Stomach (tissue), 8 donors: ENCODE measurements at regions not wholly inside any gene's neighbourhood (a gene's known extent, or its start where the extent isn't known, plus 50 kb on each side); places are given as distances from the start of the nearest gene placed in this dataset.

Experiments
- DNase-seq, 2 donors: peaks; one replicate each; pipeline versions ENCODE4 v3.0.0 to v3.0.0-alpha.2; 2013 to 2019
- H3K27ac ChIP-seq, 5 donors: fragments of 200-600 bp in 4 of 5; sonication (generic) in 4 of 5; one replicate each; pipeline ENCODE4 v1.5.1; 2013 to 2019; ENCODE audit warnings: mild to moderate bottlenecking in 1 of 5, moderate library complexity in 1 of 5
- H3K27me3 ChIP-seq, 3 donors: fragments of 200-600 bp; sonication (generic); one replicate each; pipeline ENCODE4 v1.5.1; 2017 to 2019; ENCODE audit warnings: mixed run types in 1 of 3
- H3K36me3 ChIP-seq, 4 donors: fragments of 200-600 bp; sonication (generic); 1 replicate in 3 of 4; 2 replicates in 1 of 4; pipeline ENCODE4 v1.5.1; 2016 to 2019
- H3K4me1 ChIP-seq, 4 donors: fragments of 200-600 bp; sonication (generic); one replicate each; pipeline ENCODE4 v1.5.1; 2016 to 2019
- H3K4me3 ChIP-seq, 4 donors: fragments of 200-600 bp; sonication (generic) in 3 of 4; one replicate each; pipeline ENCODE4 v1.5.1; 2016 to 2019; ENCODE audit warnings: mild to moderate bottlenecking in 1 of 4
- H3K9me3 ChIP-seq, 4 donors: fragments of 200-600 bp; sonication (generic); one replicate each; pipeline ENCODE4 v1.5.1; 2016 to 2019
- CTCF ChIP-seq, 7 experiments: fragments of 450-650 bp in 4 of 7; fragments of 200-600 bp in 3 of 7; sonication (generic) in 3 of 7; IDR thresholded peaks; one replicate each; pipeline ENCODE4 v1.5.1; 2016 to 2019; ENCODE audit warnings: antibody characterized with exemption in 7 of 7, control low read depth in 2 of 7, mild to moderate bottlenecking in 1 of 7
- EP300 ChIP-seq: sonication (generic); formaldehyde crosslinking; IDR thresholded peaks from one replicate; pipeline ENCODE4 v1.6.1; 2017; ENCODE audit warnings: antibody characterized with exemption
- POLR2A ChIP-seq, 4 donors: fragments of 450-650 bp; IDR thresholded peaks; one replicate each; pipeline ENCODE4 v1.6.1; 2016; ENCODE audit warnings: antibody characterized with exemption in 4 of 4, control low read depth in 2 of 4, mild to moderate bottlenecking in 1 of 4, moderate library complexity in 1 of 4
- POLR2AphosphoS5 ChIP-seq, 3 donors: sonication (generic); formaldehyde crosslinking; IDR thresholded peaks; one replicate each; pipeline ENCODE4 v1.6.1; 2016; ENCODE audit warnings: antibody characterized with exemption in 3 of 3
- WGBS, 5 donors: extraction: QIAGEN DNeasy Blood & Tissue Kit in 3 of 5; methylation state at CpG; one replicate each; pipeline versions ENCODE4 v1.1.5 to v1.1.7; 2013 to 2018; 5-methylcytosine and 5-hydroxymethylcytosine counted together
- intact Hi-C: fragments of 100-400 bp; cut with DNase I; formaldehyde crosslinking; loops from one replicate; pipeline ENCODE4 v1.15.1; 2023; ENCODE audit warnings: low total_unique reads
- donor health status: healthy with polysubstance abuse.
- donor health status: Bipolar disorder and iron deficiency.
- donor health status: healthy.

GRCh38 chr7:46613116-46613515, 692.0 kb upstream of the IGFBP3 start:
- intact Hi-C loops = no loop called here
- Histone ChIP-seq H3K27me3 (no peaks in the 10 kb centered on the region), H3K4me3 (no peak overlapping the region), H3K9me3 (no peaks in the 10 kb centered on the region), H3K36me3 (no peaks in the 10 kb centered on the region), H3K4me1 (peaks cover 0 to 28% (median 4%) of the 10 kb centered on the region in 4 donors), H3K27ac (peak overlapping the region in 2 of 5 donors; percentile 10 to 47)
- no peak for TF ChIP-seq POLR2A (IDR thresholded peaks at IDR 0.05)
- no peak for TF ChIP-seq CTCF (IDR thresholded peaks at IDR 0.05)
- no peak for TF ChIP-seq EP300
- no peak for TF ChIP-seq POLR2AphosphoS5 (IDR thresholded peaks at IDR 0.05)
- no peak for DNase-seq
- 20 to 39% (median 29%) methylated on average over 5 of the region's 5 CpGs for WGBS, 5 donors

- no peaks in the 10 kb centered on the region for H3K27me3 ChIP-seq
- no peaks in the 10 kb centered on the region for H3K9me3 ChIP-seq
- H3K36me3 ChIP-seq = no peaks in the 10 kb centered on the region
- TF ChIP-seq POLR2AphosphoS5 (IDR thresholded peaks at IDR 0.05) (no peak), CTCF (IDR thresholded peaks at IDR 0.05) (no peak), EP300 (no peak), POLR2A (IDR thresholded peaks at IDR 0.05) (no peak)
- WGBS, 5 donors = 30 to 53% (median 37%) methylated on average over 2 of the region's 2 CpGs
- no peak for DNase-seq
- intact Hi-C loops = no loop called here
- no peak overlapping the region for H3K27ac ChIP-seq
- H3K4me1 ChIP-seq = peaks cover 0 to 28% (median 4%) of the 10 kb centered on the region in 4 donors
- no peak overlapping the region for H3K4me3 ChIP-seq
Measured at GRCh38 chr7:46611508-46611907, 690.4 kb upstream of the IGFBP3 start.

- no peak overlapping the region for H3K27ac ChIP-seq
- intact Hi-C loops = no loop called here
- WGBS, 5 donors = 5 to 40% (median 17%) methylated on average over 2 of the region's 2 CpGs
- no peaks in the 10 kb centered on the region for H3K9me3 ChIP-seq
- DNase-seq = no peak
- no peaks in the 10 kb centered on the region for H3K27me3 ChIP-seq
- H3K4me1 ChIP-seq = peaks cover 0 to 30% (median 4%) of the 10 kb centered on the region in 4 donors
- no peak for TF ChIP-seq POLR2A (IDR thresholded peaks at IDR 0.05)
- no peaks in the 10 kb centered on the region for H3K36me3 ChIP-seq
- H3K4me3 ChIP-seq = no peak overlapping the region
Measured at GRCh38 chr7:46610746-46611145, 689.7 kb upstream of the IGFBP3 start.

GRCh38 chr7:46607176-46607575, 686.1 kb upstream of the IGFBP3 start:
- 73 to 85% (median 81%) methylated on average over 4 of the region's 4 CpGs for WGBS, 5 donors

More at GRCh38 chr7:46607176-46607575, 686.1 kb upstream of the IGFBP3 start:
- Histone ChIP-seq H3K27ac (no peak overlapping the region), H3K9me3 (no peaks in the 10 kb centered on the region), H3K4me3 (no peak overlapping the region), H3K27me3 (no peaks in the 10 kb centered on the region), H3K36me3 (no peaks in the 10 kb centered on the region), H3K4me1 (peaks cover 20 to 55% (median 26%) of the 10 kb centered on the region in 4 donors)
- intact Hi-C loops = no loop called here
- no peak for DNase-seq
- no peak for TF ChIP-seq POLR2AphosphoS5 (IDR thresholded peaks at IDR 0.05)
- no peak for TF ChIP-seq POLR2A (IDR thresholded peaks at IDR 0.05)
- no peak for TF ChIP-seq CTCF (IDR thresholded peaks at IDR 0.05)
- no peak for TF ChIP-seq EP300
